Effector memory CD8-positive, alpha-beta T cell (primary cell): ENCODE measurements at regions not wholly inside any gene's neighbourhood (a gene's known extent, or its start where the extent isn't known, plus 50 kb on each side); places are given as distances from the start of the nearest gene placed in this dataset.
"Not testable (repeated sequence)": the region's sequence is repeated elsewhere in the genome, so short reads cannot be mapped to it uniquely, and the experiment has no call there.

ENCODE experiments used
- ATAC-seq: fragments of 150-1000 bp; cut with Tn5 transposase; replicated peaks from 2 replicates; pipeline ENCODE4 v1.10.0; 2021; ENCODE audit warnings: mild to moderate bottlenecking, moderate library complexity
- DNase-seq, 3 experiments: peaks; one replicate each; pipeline ENCODE4 v3.0.0; 2021
- H3K27ac Mint-ChIP-seq, 2 donors: one replicate each; pipeline ENCODE4 v1.8.0; 2022; ENCODE audit warnings: mild to moderate bottlenecking in 2 of 2, mixed read lengths in 2 of 2, moderate library complexity in 2 of 2
- H3K27me3 Mint-ChIP-seq, 2 donors: one replicate each; pipeline ENCODE4 v1.8.0; 2022; ENCODE audit warnings: mixed read lengths in 2 of 2
- H3K36me3 Mint-ChIP-seq: one replicate; pipeline ENCODE4 v1.8.0; 2022; ENCODE audit warnings: mild to moderate bottlenecking, moderate library complexity, mixed read lengths; ENCODE audit not compliant: insufficient read depth
- H3K4me1 Mint-ChIP-seq, 2 donors: one replicate each; pipeline ENCODE4 v1.8.0; 2022; ENCODE audit warnings: low read depth in 2 of 2, mixed read lengths in 2 of 2
- H3K4me3 Mint-ChIP-seq, 2 donors: one replicate each; pipeline ENCODE4 v1.8.0; 2022; ENCODE audit warnings: mild to moderate bottlenecking in 2 of 2, mixed read lengths in 2 of 2, moderate library complexity in 2 of 2
- H3K9me3 Mint-ChIP-seq, 2 donors: one replicate each; pipeline ENCODE4 v1.8.0; 2022; ENCODE audit warnings: mixed read lengths in 2 of 2

DNA sequence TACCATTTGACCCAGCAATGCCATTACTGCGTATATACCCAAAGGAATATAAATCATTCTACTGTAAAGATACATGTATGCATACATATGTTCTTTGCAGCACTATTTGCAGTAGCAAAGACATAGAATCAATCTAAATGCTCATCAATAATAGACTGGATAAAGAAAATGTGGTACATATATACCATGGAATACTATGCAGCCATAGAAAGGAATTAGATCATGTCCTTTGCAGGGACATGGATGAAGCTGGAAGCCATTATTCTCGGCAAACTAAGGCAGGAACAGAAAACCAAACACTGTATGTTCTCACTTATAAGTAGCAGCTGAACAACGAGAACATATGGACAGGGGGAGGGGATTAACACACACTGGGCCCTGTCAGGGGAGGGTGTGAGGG is 54.8 kb upstream of the ZNF30 start:
- not testable (repeated sequence) for H3K36me3 Mint-ChIP-seq, H3K4me3 Mint-ChIP-seq, H3K27me3 Mint-ChIP-seq, H3K9me3 Mint-ChIP-seq, H3K27ac Mint-ChIP-seq, DNase-seq, H3K4me1 Mint-ChIP-seq, ATAC-seq

- ATAC-seq, result no peak
- no peak overlapping the region for H3K4me3 Mint-ChIP-seq
- DNase-seq, result no peak
- peak overlapping the region in 1 of 2 donors; percentile 41 for H3K27ac Mint-ChIP-seq
- no peaks in the 10 kb centered on the region for H3K27me3 Mint-ChIP-seq
- H3K36me3 Mint-ChIP-seq, result no peaks in the 10 kb centered on the region
- H3K4me1 Mint-ChIP-seq, result no peaks in the 10 kb centered on the region
- H3K9me3 Mint-ChIP-seq, result peaks cover 0 to 1% of the 10 kb centered on the region in 2 donors
Observed at GRCh38 chr19:34867631-34868030, 59.1 kb upstream of the ZNF30 start.

DNA sequence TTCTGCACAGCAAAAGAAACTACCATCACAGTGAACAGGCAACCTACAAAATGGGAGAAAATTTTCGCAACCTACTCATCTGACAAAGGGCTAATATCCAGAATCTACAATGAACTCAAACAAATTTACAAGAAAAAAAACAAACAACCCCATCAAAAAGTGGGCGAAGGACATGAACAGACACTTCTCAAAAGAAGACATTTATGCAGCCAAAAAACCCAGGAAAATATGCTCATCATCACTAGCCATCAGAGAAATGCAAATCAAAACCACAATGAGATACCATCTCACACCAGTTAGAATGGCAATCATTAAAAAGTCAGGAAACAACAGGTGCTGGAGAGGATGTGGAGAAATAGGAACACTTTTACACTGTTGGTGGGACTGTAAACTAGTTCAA is 61.5 kb upstream of the ZNF30 start:
- not testable (repeated sequence) for H3K27ac Mint-ChIP-seq, H3K4me3 Mint-ChIP-seq, H3K36me3 Mint-ChIP-seq, H3K27me3 Mint-ChIP-seq, H3K9me3 Mint-ChIP-seq, ATAC-seq, H3K4me1 Mint-ChIP-seq, DNase-seq

- H3K4me1 Mint-ChIP-seq, result peaks cover 31 to 33% of the 10 kb centered on the region in 2 donors
- peak overlapping the region; percentile 95 to 97 for H3K4me3 Mint-ChIP-seq
- peak; percentile 66 for ATAC-seq
- H3K9me3 Mint-ChIP-seq, H3K27me3 Mint-ChIP-seq, H3K36me3 Mint-ChIP-seq: not testable (repeated sequence)
- DNase-seq, result peak in 1 of 3 experiments; percentile 20
- peak overlapping the region; percentile 93 to 95 for H3K27ac Mint-ChIP-seq
Observed at GRCh38 chr19:34859823-34860736, 66.6 kb upstream of the ZNF30 start.

DNA sequence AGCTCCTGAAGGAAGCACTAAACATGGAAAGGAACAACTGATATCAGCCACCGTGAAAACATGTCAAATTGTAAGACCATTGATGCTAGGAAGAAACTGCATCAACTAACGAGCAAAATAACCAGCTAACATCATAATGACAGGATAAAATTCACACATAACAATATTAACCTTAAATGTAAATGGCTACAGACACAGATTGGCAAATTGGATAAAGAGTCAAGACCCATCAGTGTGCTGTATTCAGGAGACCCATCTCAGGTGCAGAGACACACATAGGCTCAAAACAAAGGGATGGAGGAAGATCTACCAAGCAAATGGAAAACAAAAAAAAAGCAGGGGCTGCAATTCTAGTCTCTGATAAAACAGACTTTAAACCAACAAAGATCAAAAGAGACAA is 67.4 kb upstream of the ZNF30 start:
- not testable (repeated sequence) for DNase-seq, H3K36me3 Mint-ChIP-seq, H3K9me3 Mint-ChIP-seq, H3K27me3 Mint-ChIP-seq, ATAC-seq
- peak overlapping the region; percentile 93 to 95 for H3K27ac Mint-ChIP-seq
- peaks cover 31 to 33% of the 10 kb centered on the region in 2 donors for H3K4me1 Mint-ChIP-seq
- H3K4me3 Mint-ChIP-seq, result peak overlapping the region; percentile 95 to 97

DNA sequence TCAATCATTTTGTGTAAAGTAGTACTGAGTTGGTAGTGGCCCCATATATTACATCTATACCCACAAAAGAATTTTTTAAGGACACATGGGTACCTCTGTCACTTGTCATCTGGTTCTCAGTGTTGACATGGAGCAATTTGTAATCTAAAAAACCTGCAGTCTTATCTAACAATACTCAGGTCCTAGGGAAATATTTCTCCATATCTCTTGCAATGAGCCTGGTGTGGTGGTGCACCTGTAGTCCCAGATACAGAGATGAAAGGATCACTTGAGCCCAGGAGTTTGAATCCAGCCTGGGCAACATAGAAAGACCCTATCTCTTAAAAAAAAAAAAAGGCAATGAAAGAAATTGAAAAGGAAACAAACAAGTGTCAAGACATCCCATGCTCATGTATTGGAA is 70.7 kb upstream of the ZNF30 start:
- no peak overlapping the region for H3K4me3 Mint-ChIP-seq
- H3K9me3 Mint-ChIP-seq, result no peaks in the 10 kb centered on the region
- H3K27ac Mint-ChIP-seq, result no peak overlapping the region
- H3K27me3 Mint-ChIP-seq, result no peaks in the 10 kb centered on the region
- peaks cover 43 to 46% of the 10 kb centered on the region in 2 donors for H3K4me1 Mint-ChIP-seq
- ATAC-seq (no peak), DNase-seq (no peak)
- H3K36me3 Mint-ChIP-seq, result peaks cover 3% of the 10 kb centered on the region

DNA sequence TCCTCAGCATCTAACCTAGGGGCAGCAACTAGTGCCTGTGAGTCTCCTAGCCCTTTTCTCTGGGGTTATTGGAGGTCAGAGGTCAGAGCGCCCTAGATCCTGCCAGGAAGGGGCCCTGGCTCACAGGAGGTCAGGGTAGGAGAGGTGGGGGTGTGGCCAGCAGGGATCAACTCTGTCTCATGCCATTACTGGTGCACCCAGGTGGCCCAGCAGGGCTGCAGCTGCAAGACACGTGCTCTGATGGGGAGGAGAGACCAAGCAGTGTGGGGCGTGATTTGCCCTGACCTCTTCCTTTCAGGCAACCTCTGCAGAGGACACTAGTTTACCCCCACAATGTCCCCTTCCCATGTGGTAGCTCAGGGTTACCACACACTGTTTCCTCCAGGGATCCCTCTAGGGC is 73.3 kb upstream of the ZNF30 start:
- Mint-ChIP-seq H3K27me3 (no peaks in the 10 kb centered on the region), H3K4me1 (peaks cover 32 to 43% of the 10 kb centered on the region in 2 donors), H3K36me3 (peaks cover 15% of the 10 kb centered on the region), H3K4me3 (no peak overlapping the region), H3K27ac (peak overlapping the region in 1 of 2 donors; percentile 26), H3K9me3 (no peaks in the 10 kb centered on the region)
- DNase-seq (no peak), ATAC-seq (no peak)

DNA sequence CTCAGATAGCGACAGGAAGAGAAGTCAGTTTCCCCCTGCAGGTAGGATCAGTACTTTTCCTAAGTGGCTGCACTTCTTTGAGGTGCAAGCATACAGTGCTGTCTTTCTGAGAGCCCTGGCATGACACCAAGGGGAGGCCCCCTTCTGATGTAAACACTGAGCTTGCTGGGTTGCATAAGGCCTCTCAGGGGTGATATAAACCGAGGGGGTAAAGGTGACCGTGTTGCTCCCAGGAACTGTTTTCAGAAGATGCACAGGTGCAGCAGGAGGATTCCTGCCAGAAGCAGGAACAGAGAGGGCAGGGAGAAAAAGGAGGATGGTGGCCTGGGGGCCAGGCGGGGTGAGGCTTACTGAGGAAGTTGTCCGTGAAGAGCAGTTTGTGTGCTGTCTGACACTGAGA is 74.0 kb upstream of the ZNF30 start:
- H3K27me3 Mint-ChIP-seq, result no peaks in the 10 kb centered on the region
- peaks cover 16% of the 10 kb centered on the region for H3K36me3 Mint-ChIP-seq
- no peaks in the 10 kb centered on the region for H3K9me3 Mint-ChIP-seq
- DNase-seq (no peak), ATAC-seq (no peak)
- no peak overlapping the region for H3K27ac Mint-ChIP-seq
- no peak overlapping the region for H3K4me3 Mint-ChIP-seq
- peaks cover 26 to 43% of the 10 kb centered on the region in 2 donors for H3K4me1 Mint-ChIP-seq

- no peaks in the 10 kb centered on the region for H3K9me3 Mint-ChIP-seq
- no peaks in the 10 kb centered on the region for H3K27me3 Mint-ChIP-seq
- H3K27ac Mint-ChIP-seq, result no peak overlapping the region
- peaks cover 21 to 36% of the 10 kb centered on the region in 2 donors for H3K4me1 Mint-ChIP-seq
- DNase-seq, result no peak
- ATAC-seq, result no peak
- peaks cover 20% of the 10 kb centered on the region for H3K36me3 Mint-ChIP-seq
- H3K4me3 Mint-ChIP-seq, result no peak overlapping the region
Observed at GRCh38 chr19:34851277-34851804, 75.4 kb upstream of the ZNF30 start.

DNA sequence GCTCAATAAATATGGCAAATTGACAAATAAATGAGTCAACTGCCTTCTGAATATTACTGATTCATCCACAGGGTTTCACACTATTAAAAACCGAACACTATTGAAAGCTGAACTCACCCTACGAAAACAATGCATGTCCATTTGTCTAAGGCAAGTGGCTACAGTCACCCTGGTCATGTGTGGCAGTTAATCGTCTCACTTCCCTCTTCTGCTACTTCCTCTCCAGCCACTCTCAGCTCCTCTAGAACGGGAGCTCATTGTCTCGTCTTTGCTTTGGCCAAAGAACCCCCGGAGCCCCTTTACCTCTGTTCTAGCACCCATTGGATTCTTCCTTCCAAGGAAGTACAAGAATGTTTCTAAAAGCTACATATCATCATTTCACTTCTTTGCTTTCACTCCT is 74.4 kb upstream of the ZNF599 start:
- Mint-ChIP-seq H3K4me3 (no peak overlapping the region), H3K36me3 (peaks cover 20% of the 10 kb centered on the region), H3K27me3 (no peaks in the 10 kb centered on the region), H3K27ac (no peak overlapping the region), H3K9me3 (no peaks in the 10 kb centered on the region), H3K4me1 (peaks cover 12 to 41% of the 10 kb centered on the region in 2 donors)
- DNase-seq (no peak), ATAC-seq (no peak)

DNA sequence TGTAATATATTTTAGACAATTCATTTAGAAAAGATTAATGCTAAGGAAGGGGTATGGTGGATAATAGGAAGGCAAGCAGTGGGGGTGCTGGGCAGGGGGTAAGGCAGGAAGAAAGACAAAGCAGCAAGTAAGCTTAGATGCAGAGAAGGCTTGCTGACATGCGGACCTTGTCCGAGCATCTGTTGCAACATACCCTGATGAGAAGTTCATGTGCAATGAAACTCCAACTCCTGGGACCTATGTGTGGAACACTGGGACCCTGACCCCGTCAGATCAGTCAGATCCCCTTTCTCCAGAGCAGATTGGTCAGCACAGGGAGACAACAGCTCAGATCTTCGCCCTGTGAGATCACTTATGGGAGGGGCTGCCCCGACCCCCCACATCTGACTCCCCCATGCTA is 71.3 kb upstream of the ZNF599 start:
- ATAC-seq, result no peak
- Mint-ChIP-seq H3K36me3 (peaks cover 10% of the 10 kb centered on the region), H3K27ac (peak overlapping the region in 1 of 2 donors; percentile 79)

GRCh38 chr19:34841780-34842179 is 68.8 kb upstream of the ZNF599 start:
- H3K9me3 Mint-ChIP-seq, result no peaks in the 10 kb centered on the region
- peaks cover under 1% of the 10 kb centered on the region for H3K36me3 Mint-ChIP-seq
- H3K27ac Mint-ChIP-seq, result peak overlapping the region in 1 of 2 donors; percentile 1
- ATAC-seq (no peak), DNase-seq (no peak)
- H3K27me3 Mint-ChIP-seq, result no peaks in the 10 kb centered on the region
- H3K4me3 Mint-ChIP-seq, result no peak overlapping the region
- H3K4me1 Mint-ChIP-seq, result peaks cover 19 to 28% of the 10 kb centered on the region in 2 donors

More for the DNA sequence above, 71.3 kb upstream of the ZNF599 start:
- no peak for DNase-seq
- no peak overlapping the region for H3K4me3 Mint-ChIP-seq
- no peaks in the 10 kb centered on the region for H3K9me3 Mint-ChIP-seq
- H3K4me1 Mint-ChIP-seq, result peaks cover 7 to 29% of the 10 kb centered on the region in 2 donors
- no peaks in the 10 kb centered on the region for H3K27me3 Mint-ChIP-seq

DNA sequence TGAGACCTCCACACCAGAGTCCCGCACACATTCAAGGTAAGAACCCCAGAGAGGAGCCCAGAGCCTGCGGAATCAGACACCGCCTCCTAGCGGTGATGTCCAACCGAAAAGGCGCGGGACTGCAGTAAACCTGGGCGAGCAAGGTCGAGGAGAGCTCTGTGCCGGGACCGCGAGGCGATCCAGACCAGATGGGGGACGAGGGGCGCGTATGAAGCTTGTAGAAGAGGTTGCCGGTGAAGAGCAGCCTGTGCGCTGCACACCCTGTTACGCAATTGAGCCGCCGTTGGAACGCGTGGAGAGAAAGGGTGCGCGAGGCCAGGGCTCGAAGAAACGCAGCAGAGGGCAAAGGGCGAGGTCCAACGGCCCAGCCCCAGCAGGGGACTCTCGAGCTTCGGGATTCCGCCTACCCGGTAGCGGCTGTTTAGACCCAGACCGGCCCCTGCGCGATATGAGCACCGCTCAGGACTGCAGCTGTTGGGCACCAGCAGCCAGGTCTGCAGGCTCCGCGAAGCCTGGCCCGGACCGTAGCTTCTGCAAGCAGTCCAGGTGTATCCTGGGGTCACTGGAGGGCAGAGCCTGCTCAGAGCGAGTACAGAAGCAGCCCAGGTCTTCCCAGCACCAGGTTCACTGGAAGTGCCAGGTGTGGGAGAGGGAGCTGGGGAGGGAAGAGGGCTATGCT is 65.9 kb upstream of the ZNF599 start:
- peaks cover 0 to 7% of the 10 kb centered on the region in 2 donors for H3K27me3 Mint-ChIP-seq
- peaks cover 14 to 20% of the 10 kb centered on the region in 2 donors for H3K4me1 Mint-ChIP-seq
- H3K4me3 Mint-ChIP-seq, result no peak overlapping the region
- H3K9me3 Mint-ChIP-seq, result no peaks in the 10 kb centered on the region
- H3K36me3 Mint-ChIP-seq, result no peaks in the 10 kb centered on the region
- DNase-seq, result no peak
- no peak overlapping the region for H3K27ac Mint-ChIP-seq
- ATAC-seq, result no peak
